Transverse colon (tissue), 3 donors: ENCODE measurements at regions not wholly inside any gene's neighbourhood (a gene's known extent, or its start where the extent isn't known, plus 50 kb on each side); places are given as distances from the start of the nearest gene placed in this dataset.

ENCODE experiments used
- CTCF ChIP-seq, 5 experiments: fragments of 200-600 bp in 3 of 5; fragments of 450-650 bp in 2 of 5; sonication (generic) in 3 of 5; IDR thresholded peaks; 1 replicate in 2 of 5; 2 replicates in 3 of 5; pipeline ENCODE4 v1.5.1; 2016 to 2017; ENCODE audit warnings: antibody characterized with exemption in 5 of 5, inconsistent platforms in 3 of 5, mild to moderate bottlenecking in 2 of 5, moderate library complexity in 1 of 5
- EP300 ChIP-seq: sonication (generic); formaldehyde crosslinking; IDR thresholded peaks from one replicate; pipeline ENCODE4 v1.6.1; 2017; ENCODE audit warnings: antibody characterized with exemption, low read depth

DNA sequence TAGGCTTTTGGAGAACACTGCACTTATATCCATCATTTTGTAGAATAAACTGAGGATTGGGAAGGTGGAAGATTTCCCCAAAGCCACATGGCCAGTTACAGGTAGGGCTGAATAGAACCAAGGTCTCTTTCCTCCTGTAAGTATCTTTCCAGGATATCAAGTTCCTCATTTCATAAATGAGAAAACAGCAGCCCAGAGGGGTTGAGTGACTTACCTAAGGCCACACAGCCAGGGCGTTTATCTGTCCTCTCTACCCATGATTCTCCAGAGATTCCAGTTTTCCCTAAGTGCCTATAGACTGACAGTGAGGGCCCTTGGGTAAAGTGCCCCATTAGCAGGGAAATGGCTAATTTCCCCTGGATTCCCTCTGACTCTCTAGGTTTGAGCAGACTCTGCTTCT lies 132.3 kb upstream of the SKOR2 start:
- TF ChIP-seq EP300, result no peak
- TF ChIP-seq CTCF (IDR thresholded peaks at IDR 0.05), result no peak
